ENCODE measurements at regions not wholly inside any gene's neighbourhood (a gene's known extent, or its start where the extent isn't known, plus 50 kb on each side); places are given as distances from the start of the nearest gene placed in this dataset.

GRCh38 chr5:38752012-38752536, 93.7 kb upstream of the OSMR start:
- Histone ChIP-seq H3K9me3 (ENCODE audit: control insufficient read depth in 1 of 2, low read length in 2 of 2) (no peaks in the 10 kb centered on the region), H3K4me3 (ENCODE audit: low read length in 2 of 2) (no peak overlapping the region), H3K36me3 (ENCODE audit: insufficient read depth, low read length) (no peaks in the 10 kb centered on the region), H3K4me1 (ENCODE audit: insufficient read depth, low read length) (no peaks in the 10 kb centered on the region), H3K27me3 (ENCODE audit: insufficient read depth, low read length) (peaks cover 7% of the 10 kb centered on the region), H3K27ac (ENCODE audit: low read depth, low read length) (no peak overlapping the region)
- no peaks in the 10 kb centered on the region for H3K36me3 Mint-ChIP-seq
- no peaks in the 10 kb centered on the region for H3K4me1 Mint-ChIP-seq
- H3K27ac Mint-ChIP-seq, result no peak overlapping the region
- H3K4me3 Mint-ChIP-seq, result no peak overlapping the region
- intact Hi-C loops (cut with micrococcal nuclease), result no loop called here
- H3K27me3 Mint-ChIP-seq, result peaks cover 7 to 12% of the 10 kb centered on the region in 2 donors
- POLR2A ChIA-PET (ENCODE audit: partially characterized antibody), result no interaction called here
- H3K9me3 Mint-ChIP-seq, result no peaks in the 10 kb centered on the region
- no peak for DNase-seq
- CTCF ChIA-PET (ENCODE audit: partially characterized antibody), result interaction anchor here (1.1 kb wide), 1 partner anchor 16 kb away, joined by 3 read pairs; no protein-coding TSS in a partner anchor

- Mint-ChIP-seq H3K9me3 (no peaks in the 10 kb centered on the region), H3K27me3 (peaks cover 7 to 12% of the 10 kb centered on the region in 2 donors), H3K27ac (no peak overlapping the region), H3K4me1 (no peaks in the 10 kb centered on the region), H3K36me3 (no peaks in the 10 kb centered on the region), H3K4me3 (no peak overlapping the region)
- no peak for DNase-seq
- no peak overlapping the region for H3K27ac ChIP-seq (ENCODE audit: low read depth, low read length)
- ChIA-PET POLR2A (ENCODE audit: partially characterized antibody) (no interaction called here), CTCF (ENCODE audit: partially characterized antibody) (interaction anchor here (1.1 kb wide), 1 partner anchor 15 kb away, joined by 3 read pairs; no protein-coding TSS in a partner anchor)
- H3K4me1 ChIP-seq (ENCODE audit: insufficient read depth, low read length), result no peaks in the 10 kb centered on the region
- no peaks in the 10 kb centered on the region for H3K36me3 ChIP-seq (ENCODE audit: insufficient read depth, low read length)
- peaks cover 7% of the 10 kb centered on the region for H3K27me3 ChIP-seq (ENCODE audit: insufficient read depth, low read length)
- intact Hi-C loops (cut with micrococcal nuclease), result no loop called here
- H3K9me3 ChIP-seq (ENCODE audit: control insufficient read depth in 1 of 2, low read length in 2 of 2), result no peaks in the 10 kb centered on the region
- no peak overlapping the region for H3K4me3 ChIP-seq (ENCODE audit: low read length in 2 of 2)
Measured at GRCh38 chr5:38752622-38753021, 93.2 kb upstream of the OSMR start.

- ChIA-PET CTCF (ENCODE audit: partially characterized antibody) (no interaction called here), POLR2A (ENCODE audit: partially characterized antibody) (no interaction called here)
- no peak overlapping the region for H3K27ac ChIP-seq (ENCODE audit: low read depth, low read length)
- intact Hi-C loops (cut with micrococcal nuclease), result no loop called here
- no peaks in the 10 kb centered on the region for H3K36me3 Mint-ChIP-seq
- no peaks in the 10 kb centered on the region for H3K9me3 ChIP-seq (ENCODE audit: control insufficient read depth in 1 of 2, low read length in 2 of 2)
- no peaks in the 10 kb centered on the region for H3K36me3 ChIP-seq (ENCODE audit: insufficient read depth, low read length)
- H3K27me3 ChIP-seq (ENCODE audit: insufficient read depth, low read length), result peaks cover 7% of the 10 kb centered on the region
- H3K27ac Mint-ChIP-seq, result no peak overlapping the region
- H3K27me3 Mint-ChIP-seq, result peaks cover 7 to 12% of the 10 kb centered on the region in 2 donors
- DNase-seq, result no peak
- no peak overlapping the region for H3K4me3 ChIP-seq (ENCODE audit: low read length in 2 of 2)
- no peaks in the 10 kb centered on the region for H3K4me1 ChIP-seq (ENCODE audit: insufficient read depth, low read length)
- H3K4me1 Mint-ChIP-seq, result no peaks in the 10 kb centered on the region
- H3K9me3 Mint-ChIP-seq, result no peaks in the 10 kb centered on the region
- no peak overlapping the region for H3K4me3 Mint-ChIP-seq
Measured at GRCh38 chr5:38753141-38753540, 92.7 kb upstream of the OSMR start.

- Mint-ChIP-seq H3K4me3 (no peak overlapping the region), H3K9me3 (no peaks in the 10 kb centered on the region), H3K27ac (no peak overlapping the region), H3K27me3 (peaks cover 7 to 12% of the 10 kb centered on the region in 2 donors), H3K36me3 (no peaks in the 10 kb centered on the region), H3K4me1 (no peaks in the 10 kb centered on the region)
- Histone ChIP-seq H3K36me3 (ENCODE audit: insufficient read depth, low read length) (no peaks in the 10 kb centered on the region), H3K27ac (ENCODE audit: low read depth, low read length) (no peak overlapping the region), H3K4me3 (ENCODE audit: low read length in 2 of 2) (no peak overlapping the region), H3K27me3 (ENCODE audit: insufficient read depth, low read length) (peaks cover 7% of the 10 kb centered on the region), H3K4me1 (ENCODE audit: insufficient read depth, low read length) (no peaks in the 10 kb centered on the region), H3K9me3 (ENCODE audit: control insufficient read depth in 1 of 2, low read length in 2 of 2) (no peaks in the 10 kb centered on the region)
- ChIA-PET POLR2A (ENCODE audit: partially characterized antibody) (no interaction called here), CTCF (ENCODE audit: partially characterized antibody) (no interaction called here)
- no peak for DNase-seq
- intact Hi-C loops (cut with micrococcal nuclease), result no loop called here
Measured at GRCh38 chr5:38753776-38754175, 92.0 kb upstream of the OSMR start.

DNA sequence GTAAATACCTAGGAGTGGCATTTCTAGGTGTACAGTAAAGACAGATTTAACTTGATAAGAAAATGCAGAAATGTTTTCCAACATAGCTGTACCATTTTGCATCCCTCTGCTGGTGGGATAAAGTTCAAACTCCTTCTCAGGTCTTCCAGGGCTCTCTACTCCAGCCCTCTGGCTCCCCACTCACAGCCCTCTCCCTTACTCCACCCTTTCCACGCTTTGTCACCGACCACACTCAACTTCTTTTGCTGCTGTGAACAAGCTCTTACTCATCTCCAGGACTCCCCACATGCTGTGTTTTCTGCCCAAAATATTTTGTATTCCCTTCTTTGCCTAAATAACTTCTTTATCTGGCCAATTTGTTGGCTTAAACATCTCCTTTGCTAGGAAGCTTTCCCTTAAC, 90.6 kb upstream of the OSMR start:
- ChIA-PET CTCF (ENCODE audit: partially characterized antibody) (no interaction called here), POLR2A (ENCODE audit: partially characterized antibody) (no interaction called here)
- Histone ChIP-seq H3K27me3 (ENCODE audit: insufficient read depth, low read length) (peaks cover 7% of the 10 kb centered on the region), H3K4me3 (ENCODE audit: low read length in 2 of 2) (no peak overlapping the region), H3K27ac (ENCODE audit: low read depth, low read length) (no peak overlapping the region), H3K9me3 (ENCODE audit: control insufficient read depth in 1 of 2, low read length in 2 of 2) (no peaks in the 10 kb centered on the region), H3K36me3 (ENCODE audit: insufficient read depth, low read length) (no peaks in the 10 kb centered on the region), H3K4me1 (ENCODE audit: insufficient read depth, low read length) (no peaks in the 10 kb centered on the region)
- Mint-ChIP-seq H3K9me3 (no peaks in the 10 kb centered on the region), H3K4me1 (no peaks in the 10 kb centered on the region), H3K4me3 (no peak overlapping the region), H3K27ac (no peak overlapping the region), H3K36me3 (no peaks in the 10 kb centered on the region), H3K27me3 (peaks cover 9 to 18% of the 10 kb centered on the region in 2 donors)
- intact Hi-C loops (cut with micrococcal nuclease), result no loop called here
- DNase-seq, result no peak

DNA sequence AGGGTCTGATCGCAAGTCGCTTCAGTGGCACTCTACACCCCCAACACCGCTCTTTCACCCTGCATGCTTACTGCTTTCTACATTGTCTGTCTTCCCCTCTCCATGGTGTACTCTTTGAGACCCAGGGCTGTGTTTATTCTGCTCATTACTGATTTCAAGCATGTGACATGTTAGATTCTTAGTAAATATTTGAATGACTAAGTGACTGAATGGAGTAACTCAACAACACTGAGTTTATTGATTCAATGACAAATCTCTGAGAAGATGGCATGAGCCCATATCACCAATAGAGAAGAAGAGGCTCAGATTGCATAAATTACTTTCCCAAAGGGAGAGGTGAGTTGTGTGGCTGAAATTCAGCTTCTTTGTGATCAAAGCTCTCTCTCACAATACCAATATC, 89.7 kb upstream of the OSMR start:
- Histone ChIP-seq H3K27ac (ENCODE audit: low read depth, low read length) (no peak overlapping the region), H3K9me3 (ENCODE audit: control insufficient read depth in 1 of 2, low read length in 2 of 2) (no peaks in the 10 kb centered on the region), H3K36me3 (ENCODE audit: insufficient read depth, low read length) (no peaks in the 10 kb centered on the region), H3K4me1 (ENCODE audit: insufficient read depth, low read length) (no peaks in the 10 kb centered on the region), H3K4me3 (ENCODE audit: low read length in 2 of 2) (no peak overlapping the region), H3K27me3 (ENCODE audit: insufficient read depth, low read length) (peaks cover 7% of the 10 kb centered on the region)
- DNase-seq, result no peak
- Mint-ChIP-seq H3K4me3 (no peak overlapping the region), H3K4me1 (no peaks in the 10 kb centered on the region), H3K27me3 (peaks cover 10 to 19% of the 10 kb centered on the region in 2 donors), H3K27ac (no peak overlapping the region), H3K9me3 (no peaks in the 10 kb centered on the region), H3K36me3 (no peaks in the 10 kb centered on the region)
- ChIA-PET POLR2A (ENCODE audit: partially characterized antibody) (no interaction called here), CTCF (ENCODE audit: partially characterized antibody) (no interaction called here)
- intact Hi-C loops (cut with micrococcal nuclease), result no loop called here

GRCh38 chr5:38757451-38758245, 88.2 kb upstream of the OSMR start:
- Histone ChIP-seq H3K27me3 (ENCODE audit: insufficient read depth, low read length) (peaks cover 6% of the 10 kb centered on the region), H3K4me1 (ENCODE audit: insufficient read depth, low read length) (no peaks in the 10 kb centered on the region), H3K4me3 (ENCODE audit: low read length in 2 of 2) (no peak overlapping the region), H3K27ac (ENCODE audit: low read depth, low read length) (no peak overlapping the region), H3K9me3 (ENCODE audit: control insufficient read depth in 1 of 2, low read length in 2 of 2) (no peaks in the 10 kb centered on the region), H3K36me3 (ENCODE audit: insufficient read depth, low read length) (no peaks in the 10 kb centered on the region)
- DNase-seq, result no peak
- CTCF ChIA-PET (ENCODE audit: partially characterized antibody), result no interaction called here
- POLR2A ChIA-PET (ENCODE audit: partially characterized antibody), result no interaction called here
- H3K27me3 Mint-ChIP-seq, result peaks cover 8 to 19% of the 10 kb centered on the region in 2 donors
- H3K36me3 Mint-ChIP-seq, result no peaks in the 10 kb centered on the region
- H3K27ac Mint-ChIP-seq, result no peak overlapping the region
- H3K4me1 Mint-ChIP-seq, result no peaks in the 10 kb centered on the region
- no peak overlapping the region for H3K4me3 Mint-ChIP-seq
- H3K9me3 Mint-ChIP-seq, result no peaks in the 10 kb centered on the region
- intact Hi-C loops (cut with micrococcal nuclease), result no loop called here
